ENCODE measurements at regions not wholly inside any gene's neighbourhood (a gene's known extent, or its start where the extent isn't known, plus 50 kb on each side); places are given as distances from the start of the nearest gene placed in this dataset.

DNA sequence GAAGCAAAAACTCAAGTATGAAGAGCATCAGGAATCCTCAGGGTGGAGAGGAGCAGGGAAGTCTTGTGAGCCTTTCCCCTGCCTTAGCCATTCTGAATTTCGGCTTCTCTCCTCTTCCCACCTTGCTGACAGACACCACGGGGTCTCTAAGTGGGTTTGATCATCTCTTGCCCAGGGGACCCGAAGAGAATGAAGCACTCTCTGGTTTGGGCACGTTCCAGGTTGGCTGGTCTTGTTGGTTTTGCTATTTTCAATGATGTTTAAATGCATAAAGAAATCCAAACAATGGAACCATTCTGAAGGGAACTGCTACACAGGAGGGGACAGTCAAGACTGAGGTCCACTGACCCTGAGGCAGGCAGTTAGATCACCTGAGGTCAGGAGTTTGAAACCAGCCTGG lies 131.7 kb downstream of the PXDC1 start:
- no peak for TF ChIP-seq POLR2AphosphoS5 (IDR thresholded peaks at IDR 0.05; ENCODE audit: borderline replicate concordance, low read depth, low read length)
- no peak for TF ChIP-seq EZH2 (IDR thresholded peaks at IDR 0.05)
